ENCODE measurements at regions not wholly inside any gene's neighbourhood (a gene's known extent, or its start where the extent isn't known, plus 50 kb on each side); places are given as distances from the start of the nearest gene placed in this dataset.

DNA sequence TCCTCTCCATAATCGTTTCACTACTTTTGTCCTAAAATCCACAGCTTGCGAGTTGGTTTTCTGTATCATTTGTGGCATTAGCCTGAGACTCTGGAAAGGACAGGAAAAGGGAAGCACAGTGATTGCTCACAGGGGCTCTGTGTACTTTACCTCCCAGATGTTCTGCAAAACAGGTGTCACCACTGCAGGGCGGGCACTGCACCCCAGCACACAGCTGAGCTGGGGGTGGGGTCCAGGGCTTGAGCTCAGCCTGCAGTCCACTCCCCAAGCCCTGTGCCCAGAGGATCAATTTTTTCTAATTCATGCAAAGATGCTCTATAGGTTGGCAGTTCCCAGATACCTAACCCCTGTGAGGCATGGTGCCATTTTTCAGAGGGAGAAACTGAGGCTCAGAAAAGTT, 119.4 kb upstream of the GLI2 start:
- DNase-seq (ENCODE audit: low read depth): no peak
- TF ChIP-seq, protein P1, sequence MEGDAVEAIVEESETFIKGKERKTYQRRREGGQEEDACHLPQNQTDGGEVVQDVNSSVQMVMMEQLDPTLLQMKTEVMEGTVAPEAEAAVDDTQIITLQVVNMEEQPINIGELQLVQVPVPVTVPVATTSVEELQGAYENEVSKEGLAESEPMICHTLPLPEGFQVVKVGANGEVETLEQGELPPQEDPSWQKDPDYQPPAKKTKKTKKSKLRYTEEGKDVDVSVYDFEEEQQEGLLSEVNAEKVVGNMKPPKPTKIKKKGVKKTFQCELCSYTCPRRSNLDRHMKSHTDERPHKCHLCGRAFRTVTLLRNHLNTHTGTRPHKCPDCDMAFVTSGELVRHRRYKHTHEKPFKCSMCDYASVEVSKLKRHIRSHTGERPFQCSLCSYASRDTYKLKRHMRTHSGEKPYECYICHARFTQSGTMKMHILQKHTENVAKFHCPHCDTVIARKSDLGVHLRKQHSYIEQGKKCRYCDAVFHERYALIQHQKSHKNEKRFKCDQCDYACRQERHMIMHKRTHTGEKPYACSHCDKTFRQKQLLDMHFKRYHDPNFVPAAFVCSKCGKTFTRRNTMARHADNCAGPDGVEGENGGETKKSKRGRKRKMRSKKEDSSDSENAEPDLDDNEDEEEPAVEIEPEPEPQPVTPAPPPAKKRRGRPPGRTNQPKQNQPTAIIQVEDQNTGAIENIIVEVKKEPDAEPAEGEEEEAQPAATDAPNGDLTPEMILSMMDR (IDR thresholded peaks at IDR 0.05; ENCODE audit: low read depth, low read length, missing control alignments): no peak
- no peak overlapping the region for H3K4me3 ChIP-seq (ENCODE audit: low read depth, low read length)

DNA sequence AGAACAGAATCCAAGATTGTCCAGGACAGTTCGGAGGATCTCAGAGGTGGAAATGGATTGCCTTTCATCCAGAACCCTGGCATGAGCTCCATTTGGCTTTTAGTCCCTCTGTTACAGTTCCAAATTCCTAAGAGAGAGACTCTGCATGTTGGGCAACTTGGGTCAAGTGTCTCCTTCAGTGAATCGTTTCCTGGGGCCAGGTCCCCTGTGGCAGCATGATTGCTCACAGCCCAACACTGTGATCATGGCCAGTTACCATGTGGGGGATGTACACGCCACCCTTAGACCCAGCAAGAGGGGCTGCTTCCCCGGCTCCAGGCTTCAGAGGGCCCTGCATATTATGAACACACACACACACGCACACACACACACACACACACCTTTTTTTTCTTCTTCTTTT, 118.6 kb upstream of the GLI2 start:
- TF ChIP-seq, protein P1 (IDR thresholded peaks at IDR 0.05; ENCODE audit: low read depth, low read length, missing control alignments): no peak
- H3K4me3 ChIP-seq (ENCODE audit: low read depth, low read length): no peak overlapping the region
- DNase-seq (ENCODE audit: low read depth): no peak

DNA sequence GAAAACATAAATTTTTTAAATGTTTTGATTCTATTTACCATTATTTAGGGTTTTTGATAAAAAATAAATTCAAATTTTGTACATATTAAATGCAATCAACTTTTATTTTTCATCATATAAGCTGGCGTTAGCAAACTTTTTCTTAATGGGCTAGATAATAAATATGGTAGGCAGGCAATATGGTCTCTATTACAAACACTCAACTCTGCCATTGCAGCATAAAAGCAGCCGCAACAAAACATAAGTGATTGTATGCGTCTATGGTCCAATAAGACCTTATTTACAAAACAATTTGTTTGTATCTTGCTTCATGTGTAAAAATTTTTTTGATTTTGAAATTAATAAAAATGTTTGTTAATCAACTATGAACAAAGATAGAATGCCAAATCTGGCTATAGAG, 116.8 kb upstream of the GLI2 start:
- H3K4me3 ChIP-seq (ENCODE audit: low read depth, low read length): no peak overlapping the region
- TF ChIP-seq, protein P1 (IDR thresholded peaks at IDR 0.05; ENCODE audit: low read depth, low read length, missing control alignments): no peak
- no peak for DNase-seq (ENCODE audit: low read depth)

DNA sequence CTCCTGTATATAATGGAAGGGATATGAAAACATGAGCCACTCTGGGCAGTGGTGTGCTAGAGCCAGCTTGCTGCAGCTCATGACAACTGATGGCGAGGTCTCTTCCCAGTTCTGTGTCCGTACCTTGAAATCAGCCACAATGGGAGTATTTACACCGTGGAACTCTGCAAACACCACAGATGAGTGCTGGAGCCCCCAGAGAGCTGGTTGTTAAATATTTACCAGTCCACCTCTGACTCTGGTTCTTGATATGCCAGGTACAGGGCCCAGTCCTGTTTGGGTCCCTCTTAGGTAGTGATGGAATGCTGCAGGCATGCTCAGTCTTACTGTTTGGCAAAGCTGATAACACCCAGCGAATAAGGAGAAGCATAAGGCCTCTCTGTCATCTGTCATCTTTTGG, 116.1 kb upstream of the GLI2 start:
- no peak overlapping the region for H3K4me3 ChIP-seq (ENCODE audit: low read depth, low read length)
- TF ChIP-seq, protein P1 (IDR thresholded peaks at IDR 0.05; ENCODE audit: low read depth, low read length, missing control alignments): no peak
- no peak for DNase-seq (ENCODE audit: low read depth)

DNA sequence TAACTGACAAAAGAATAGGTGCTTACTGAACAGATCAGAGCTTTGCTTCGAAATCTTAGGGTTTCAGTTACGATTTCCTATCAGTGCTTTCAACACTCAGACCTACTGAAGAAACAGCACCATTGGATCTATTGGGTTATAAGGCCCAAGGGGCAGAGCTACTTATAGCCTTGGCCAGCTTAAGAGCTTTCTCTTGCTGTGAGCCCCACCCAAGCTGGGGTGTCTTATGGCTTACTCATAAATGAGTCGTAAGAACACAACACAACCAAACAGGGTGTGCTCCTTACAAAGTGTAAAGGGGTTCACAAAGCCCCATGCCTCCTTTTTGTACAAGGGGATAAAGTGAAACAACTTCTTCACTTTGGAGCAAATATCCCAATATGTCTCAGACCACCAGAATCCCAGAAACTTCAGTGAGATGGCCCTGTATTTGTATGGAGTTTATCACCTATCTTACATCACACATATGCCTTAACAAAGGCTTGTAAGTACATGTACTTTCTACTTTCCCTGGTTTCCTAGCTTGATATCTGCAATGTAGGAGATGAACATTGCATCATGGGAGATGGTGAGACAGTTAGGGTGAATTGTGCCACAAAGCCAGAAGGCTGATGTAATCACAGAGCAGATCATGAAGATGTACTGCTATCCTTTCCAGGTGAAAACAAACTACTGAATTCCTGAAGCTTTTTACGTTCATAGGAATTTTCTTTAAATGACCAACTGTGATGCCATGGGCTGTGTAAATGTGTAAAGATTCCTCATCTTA, 115.5 kb upstream of the GLI2 start:
- H3K4me3 ChIP-seq (ENCODE audit: low read depth, low read length): no peak overlapping the region
- DNase-seq (ENCODE audit: low read depth): no peak
- TF ChIP-seq, protein P1 (IDR thresholded peaks at IDR 0.05; ENCODE audit: low read depth, low read length, missing control alignments): no peak

DNA sequence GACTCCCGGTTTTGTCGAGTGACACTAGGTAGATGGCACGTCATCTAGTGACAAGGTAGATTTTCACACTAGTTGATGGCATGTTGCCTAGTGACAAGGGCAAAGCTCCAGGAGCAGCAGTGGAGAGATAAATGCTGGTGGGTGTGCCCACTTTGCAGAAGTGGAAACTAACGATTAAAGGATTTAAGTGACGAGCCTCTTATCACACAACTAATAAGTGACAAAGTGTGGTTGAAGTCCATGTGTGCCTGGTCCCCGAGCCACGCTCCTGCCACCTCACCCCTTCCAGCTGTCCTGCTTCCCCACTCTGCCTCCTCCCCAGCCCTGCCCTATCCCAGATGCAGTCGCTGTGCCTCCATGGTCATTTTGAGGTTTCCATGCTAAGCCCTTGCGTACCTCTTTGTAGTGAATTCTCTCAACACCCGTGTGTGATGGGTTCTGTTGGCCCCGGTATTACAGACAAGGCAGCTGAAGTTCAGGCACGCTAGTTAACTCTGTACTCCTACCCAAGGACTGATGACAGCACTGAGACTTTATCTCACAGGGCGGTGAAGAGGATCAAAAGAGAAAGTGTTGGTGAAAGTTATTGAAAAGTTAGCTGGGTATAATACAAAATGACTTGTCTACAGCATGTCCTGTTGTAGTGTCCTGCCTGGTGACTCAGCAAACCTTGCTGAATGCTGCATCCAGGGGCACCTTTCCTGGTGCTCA, 113.4 kb upstream of the GLI2 start:
- TF ChIP-seq, protein P1 (IDR thresholded peaks at IDR 0.05; ENCODE audit: low read depth, low read length, missing control alignments): no peak
- no peak for DNase-seq (ENCODE audit: low read depth)

More for the DNA sequence above, 113.4 kb upstream of the GLI2 start:
- no peak overlapping the region for H3K4me3 ChIP-seq (ENCODE audit: low read depth, low read length)

All from GM12864 (cell line).